K562 (cell line): ENCODE measurements at regions not wholly inside any gene's neighbourhood (a gene's known extent, or its start where the extent isn't known, plus 50 kb on each side); places are given as distances from the start of the nearest gene placed in this dataset.

Experiments used
- ATAC-seq: fragments of 200-7000 bp; cut with Tn5 transposase; 3 replicates; pipeline ENCODE4 v1.9.1; 2020; ENCODE audit warnings: moderate library complexity
- BruUV-seq: library from RNA; stranded (reverse); fragments of 400-500 nt; replicated peaks from 2 replicates; lab custom pipeline; 2021; lab: Mats Ljungman, UMichigan
- CTCF ChIA-PET: fragments of 300-600 bp; formaldehyde crosslinking; extraction: SDS; loops from one replicate; lab custom pipeline; 2021; ENCODE audit warnings: low intra/inter-chr PET ratio; lab: Yijun Ruan, JAX
- POLR2A ChIA-PET: fragments of 300-600, 350-650 bp; sonication (Branson Sonifier 250); formaldehyde crosslinking; extraction: SDS; loops from one replicate; lab custom pipeline; 2021; ENCODE audit warnings: antibody characterized with exemption, inconsistent platforms; lab: Yijun Ruan, JAX
- DNase-seq, 4 experiments: peaks; one replicate each; pipeline versions ENCODE4 v3.0.0 to v3.0.0-alpha.2; 2011 to 2018; ENCODE audit warnings: low spot score in 3 of 4, mixed read lengths in 3 of 4; ENCODE audit errors: extremely low read depth in 1 of 4
- FAIRE-seq: peaks from 2 replicates; lab custom pipeline; 2011; peaks lifted over from hg19 to GRCh38; lab: Jason Lieb, UNC
- H2AFZ ChIP-seq: 2 replicates; pipeline ENCODE4 v1.6.0; 2011; ENCODE audit warnings: low read depth, low read length, control low read depth, inconsistent platforms
- H3K27ac ChIP-seq: fragments of 200-600 bp; 3 replicates; pipeline ENCODE4 v1.8.0; 2011; ENCODE audit warnings: low read depth, mild to moderate bottlenecking, control low read depth, inconsistent platforms, low read length, moderate library complexity, mixed read lengths; ENCODE audit errors: extremely low read depth
- H3K27me3 ChIP-seq, 2 experiments: fragments of 300-600 bp in 1 of 2; 2 replicates in 1 of 2; 3 replicates in 1 of 2; pipeline versions ENCODE4 v1.6.0 to v1.8.0; 2011; ENCODE audit warnings: inconsistent platforms in 2 of 2, low read length in 2 of 2, mild to moderate bottlenecking in 1 of 2, mixed read lengths in 1 of 2, moderate library complexity in 1 of 2; ENCODE audit not compliant: control insufficient read depth in 2 of 2, insufficient read depth in 2 of 2
- H3K36me3 ChIP-seq: fragments of 300-600 bp; 3 replicates; pipeline ENCODE4 v1.8.0; 2011; ENCODE audit warnings: mild to moderate bottlenecking, low read length, inconsistent platforms; ENCODE audit not compliant: control insufficient read depth, insufficient read depth
- H3K4me1 ChIP-seq, 2 experiments: fragments of 200-600 bp in 1 of 2; replicated peaks in 1 of 2; 2 replicates in 1 of 2; 3 replicates in 1 of 2; pipeline versions ENCODE4 v1.5.1 to v1.8.0; 2011; ENCODE audit warnings: inconsistent platforms in 2 of 2, low read length in 2 of 2, mild to moderate bottlenecking in 1 of 2, mixed read lengths in 1 of 2, moderate library complexity in 1 of 2; ENCODE audit not compliant: control insufficient read depth in 2 of 2, insufficient read depth in 2 of 2
- H3K4me2 ChIP-seq: 2 replicates; pipeline ENCODE4 v1.6.1; 2011; ENCODE audit warnings: low read length, control low read depth, inconsistent platforms, mixed read lengths; ENCODE audit not compliant: insufficient read depth
- H3K4me3 ChIP-seq: fragments of 200-600 bp; sonication (generic), shearing (Covaris generic); 2 replicates; pipeline ENCODE4 v1.5.1; 2016; ENCODE audit warnings: control low read depth, inconsistent platforms
- H3K79me2 ChIP-seq: fragments of 200-600 bp; 3 replicates; pipeline ENCODE4 v1.8.0; 2011; ENCODE audit warnings: low read length, inconsistent platforms; ENCODE audit not compliant: control insufficient read depth, insufficient read depth
- H3K9ac ChIP-seq, 2 experiments: 2 replicates each; pipeline versions ENCODE4 v1.6.0 to v1.6.1; 2011; ENCODE audit warnings: low read depth in 2 of 2, low read length in 2 of 2, control low read depth in 1 of 2, inconsistent platforms in 1 of 2, mild to moderate bottlenecking in 1 of 2, mixed read lengths in 1 of 2; ENCODE audit not compliant: insufficient read depth in 1 of 2
- H3K9me1 ChIP-seq: one replicate; pipeline ENCODE4 v1.6.0; 2011; ENCODE audit warnings: inconsistent platforms, mild to moderate bottlenecking, low read length, moderate library complexity; ENCODE audit not compliant: control insufficient read depth, insufficient read depth
- H3K9me3 ChIP-seq: replicated peaks from 2 replicates; pipeline ENCODE4 v1.5.1; 2011; ENCODE audit warnings: low read depth, low read length, inconsistent platforms; ENCODE audit not compliant: control insufficient read depth, insufficient read depth
- H4K20me1 ChIP-seq: replicated peaks from 2 replicates; pipeline ENCODE4 v1.6.1; 2011; ENCODE audit warnings: low read length, inconsistent platforms, mixed read lengths; ENCODE audit not compliant: control insufficient read depth, insufficient read depth
- ARHGAP35 ChIP-seq: fragments of 450-650 bp; IDR thresholded peaks from 2 replicates; pipeline ENCODE4 v1.6.1; 2018; ENCODE audit not compliant: partially characterized antibody
- BRF2 ChIP-seq: IDR thresholded peaks from 3 replicates; pipeline ENCODE4 v1.6.1; 2011; ENCODE audit warnings: borderline replicate concordance, mild to moderate bottlenecking; ENCODE audit not compliant: insufficient read length, insufficient read depth
- CEBPZ ChIP-seq: fragments of 150-350 bp; IDR thresholded peaks from 2 replicates; pipeline ENCODE4 v1.6.1; 2014; ENCODE audit warnings: low read depth, mild to moderate bottlenecking, low read length, borderline replicate concordance
- GABPA ChIP-seq: fragments of 200-800 bp; sonication (Bioruptor generic); conservative IDR thresholded peaks from 2 replicates; pipeline ENCODE4 v1.6.1; 2016; ENCODE audit warnings: low read depth, missing genetic modification characterization, missing compliant biosample characterization
- KAT2B ChIP-seq: IDR thresholded peaks from one replicate; pipeline ENCODE4 v1.6.1; 2012; ENCODE audit warnings: low read depth, mild to moderate bottlenecking, control low read depth, inconsistent platforms, low read length, moderate library complexity
- SETDB1 ChIP-seq: IDR thresholded peaks from one replicate; pipeline ENCODE4 v1.6.1; 2012; ENCODE audit warnings: low read length, control low read depth, inconsistent platforms
- SP2 ChIP-seq: IDR thresholded peaks from 2 replicates; pipeline ENCODE4 v1.6.1; 2011; ENCODE audit warnings: mild to moderate bottlenecking, low read depth, low read length, moderate library complexity; ENCODE audit not compliant: poor library complexity, severe bottlenecking; ENCODE audit errors: extremely low read depth
- TCF7L2 ChIP-seq: fragments of 150-350 bp; IDR thresholded peaks from 2 replicates; pipeline ENCODE4 v1.6.1; 2016; ENCODE audit warnings: low read depth, mild to moderate bottlenecking, low read length, moderate library complexity
- TSHZ1 ChIP-seq: fragments of 250-450 bp; sonication (Bioruptor Pico); IDR thresholded peaks from 2 replicates; pipeline ENCODE4 v1.4.0; 2020; ENCODE audit warnings: mild to moderate bottlenecking, moderate library complexity
- ZNF133 ChIP-seq: fragments of 250-450 bp; sonication (Bioruptor Pico); IDR thresholded peaks from 2 replicates; pipeline ENCODE4 v1.4.0; 2020; ENCODE audit warnings: mild to moderate bottlenecking
- ZNF311 ChIP-seq: fragments of 250-450 bp; sonication (Bioruptor Pico); IDR thresholded peaks from 2 replicates; pipeline ENCODE4 v1.4.0; 2020; ENCODE audit warnings: mild to moderate bottlenecking, moderate library complexity
- ZNF766 ChIP-seq: fragments of 200-800 bp; sonication (Bioruptor generic); conservative IDR thresholded peaks from 2 replicates; pipeline ENCODE4 v1.6.1; 2016; ENCODE audit warnings: missing genetic modification characterization, missing compliant biosample characterization
- WGBS: fragments of 100-300 bp; shearing (Covaris generic); methylation state at CpG from one replicate; pipeline ENCODE4 v1.1.6; 2016; ENCODE audit warnings: low coverage, mixed read lengths; ENCODE audit not compliant: insufficient coverage; ENCODE audit errors: missing lambda C conversion rate; 5-methylcytosine and 5-hydroxymethylcytosine counted together
- in situ Hi-C: fragments of 300-500 bp; cut with MboI; formaldehyde crosslinking; loops from 4 replicates; pipeline ENCODE4 v1.15.0; 2018; ENCODE audit warnings: inconsistent platforms, mixed read lengths
- intact Hi-C: fragments of 100-400 bp; cut with micrococcal nuclease; formaldehyde crosslinking; loops from 2 replicates; pipeline ENCODE4 v1.14.2; 2022
- TF ChIP-seq, protein P1 (sequence below): fragments of 450-650 bp; formaldehyde crosslinking; IDR thresholded peaks from 2 replicates; pipeline ENCODE4 v1.4.0; 2020; ENCODE audit warnings: mild to moderate bottlenecking

DNA sequence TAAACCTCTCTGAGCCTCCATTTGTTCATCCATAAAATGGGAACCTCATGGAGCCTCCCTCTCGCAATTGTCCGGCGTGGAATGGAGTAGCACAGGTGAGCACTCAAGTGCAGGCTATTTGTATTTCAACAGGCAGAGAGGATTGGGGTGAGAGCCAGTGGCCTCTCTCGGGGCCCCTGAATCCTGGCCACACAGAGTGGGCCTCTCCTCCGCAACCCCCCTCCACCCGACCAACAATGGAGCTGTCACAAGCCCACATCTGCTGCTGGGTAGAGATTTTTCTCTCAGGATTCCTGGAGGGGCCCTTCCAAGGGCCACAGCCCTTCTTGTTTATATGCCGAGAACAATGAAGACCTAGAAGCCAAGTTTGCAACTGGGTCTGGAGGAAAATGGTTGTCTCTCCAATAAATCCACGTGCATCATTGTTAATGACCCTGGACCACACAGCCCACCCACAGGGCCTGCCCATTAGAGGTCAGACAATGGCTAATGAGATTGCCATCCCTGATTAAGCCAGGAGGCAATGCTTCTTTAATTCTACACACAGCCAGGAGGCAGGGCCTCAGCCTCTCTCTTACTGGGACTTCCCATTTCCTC lies 233.0 kb downstream of the ANKRD60 start:
- FAIRE-seq (no peak), DNase-seq (no peak), ATAC-seq (no peak)
- CTCF ChIA-PET = no interaction called here
- no peak overlapping the region for H2AFZ ChIP-seq
- no peaks in the 10 kb centered on the region for H3K9me3 ChIP-seq
- no peak overlapping the region for H3K9ac ChIP-seq
- intact Hi-C loops (no loop called here), in situ Hi-C loops (no loop called here)
- no TSS peak for BruUV-seq
- 2% methylated on average over 8 of the region's 8 CpGs for WGBS
- no peaks in the 10 kb centered on the region for H3K36me3 ChIP-seq
- H3K4me1 ChIP-seq = no peaks in the 10 kb centered on the region
- no peaks in the 10 kb centered on the region for H3K9me1 ChIP-seq
- H4K20me1 ChIP-seq = no peaks in the 10 kb centered on the region
- no peaks in the 10 kb centered on the region for H3K79me2 ChIP-seq
- no peak overlapping the region for H3K4me3 ChIP-seq
- no peak overlapping the region for H3K27ac ChIP-seq
- H3K4me2 ChIP-seq = no peak overlapping the region
- POLR2A ChIA-PET = no interaction called here
- peaks cover 0 to 46% of the 10 kb centered on the region in 2 experiments; a peak in 3 of 5 replicates for H3K27me3 ChIP-seq
- TF ChIP-seq CEBPZ (no peak), TSHZ1 (CRISPR knock-in tag) (no peak), ARHGAP35 (no peak), TCF7L2 (no peak), SETDB1 (no peak), GABPA (tag) (no peak), BRF2 (no peak), KAT2B (no peak), ZNF311 (no peak), SP2 (no peak), ZNF133 (no peak), ZNF766 (CRISPR knock-in tag) (no peak)
- TF ChIP-seq, protein P1, sequence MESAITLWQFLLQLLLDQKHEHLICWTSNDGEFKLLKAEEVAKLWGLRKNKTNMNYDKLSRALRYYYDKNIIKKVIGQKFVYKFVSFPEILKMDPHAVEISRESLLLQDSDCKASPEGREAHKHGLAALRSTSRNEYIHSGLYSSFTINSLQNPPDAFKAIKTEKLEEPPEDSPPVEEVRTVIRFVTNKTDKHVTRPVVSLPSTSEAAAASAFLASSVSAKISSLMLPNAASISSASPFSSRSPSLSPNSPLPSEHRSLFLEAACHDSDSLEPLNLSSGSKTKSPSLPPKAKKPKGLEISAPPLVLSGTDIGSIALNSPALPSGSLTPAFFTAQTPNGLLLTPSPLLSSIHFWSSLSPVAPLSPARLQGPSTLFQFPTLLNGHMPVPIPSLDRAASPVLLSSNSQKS (CRISPR knock-in tag) = no peak
